Right lobe of liver (tissue), 4 donors: ENCODE measurements at regions not wholly inside any gene's neighbourhood (a gene's known extent, or its start where the extent isn't known, plus 50 kb on each side); places are given as distances from the start of the nearest gene placed in this dataset.

Source experiments
- POLR2A ChIP-seq: fragments of 450-650 bp; IDR thresholded peaks from one replicate; pipeline ENCODE4 v1.6.1; 2017; ENCODE audit warnings: antibody characterized with exemption, mild to moderate bottlenecking
- TF ChIP-seq, protein P1 (sequence below), 4 donors: fragments of 200-600 bp in 3 of 4; fragments of 450-650 bp in 1 of 4; IDR thresholded peaks; one replicate each; pipeline versions ENCODE4 v1.5.1 to v1.8.0; 2016 to 2022; ENCODE audit warnings: antibody characterized with exemption in 4 of 4, mild to moderate bottlenecking in 2 of 4
- donor health status: DM: no; HTN: no; CAD: no.
- donor health status: DM: no; HTN: no; CAD: no.
- donor health status: DM: no; HTN: yes; CAD: no.

DNA sequence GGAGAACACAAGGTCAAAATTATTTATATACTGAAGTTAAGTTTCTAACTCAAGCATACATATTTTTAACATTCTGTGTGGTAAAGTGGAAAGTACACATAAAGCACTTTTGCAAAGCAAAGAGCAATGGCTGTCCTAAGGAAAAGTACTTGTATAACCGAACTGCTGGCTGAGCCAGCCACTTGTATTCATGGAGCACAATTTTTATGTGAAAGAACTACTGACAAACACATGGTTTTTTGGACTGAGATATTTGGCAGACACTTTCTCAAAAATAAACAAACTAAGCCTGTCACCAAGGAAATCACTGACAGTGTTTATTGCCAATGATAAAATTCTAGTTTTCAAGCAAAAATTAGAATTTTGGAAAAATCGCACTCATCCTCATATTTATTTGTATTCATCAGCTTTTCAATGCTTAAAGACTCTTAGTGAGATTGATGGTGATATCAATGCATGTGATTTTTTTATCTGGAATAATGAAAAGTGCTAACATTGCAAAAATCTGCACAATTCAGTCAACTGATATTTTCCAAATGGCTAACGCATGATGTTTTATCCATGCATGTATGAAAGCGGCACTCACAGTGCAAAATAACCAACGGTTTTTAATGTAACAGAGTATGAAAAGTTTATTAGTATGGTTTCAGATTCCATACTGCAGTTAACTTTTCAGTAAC is 125.3 kb downstream of the IPO8 start:
- TF ChIP-seq, protein P1, sequence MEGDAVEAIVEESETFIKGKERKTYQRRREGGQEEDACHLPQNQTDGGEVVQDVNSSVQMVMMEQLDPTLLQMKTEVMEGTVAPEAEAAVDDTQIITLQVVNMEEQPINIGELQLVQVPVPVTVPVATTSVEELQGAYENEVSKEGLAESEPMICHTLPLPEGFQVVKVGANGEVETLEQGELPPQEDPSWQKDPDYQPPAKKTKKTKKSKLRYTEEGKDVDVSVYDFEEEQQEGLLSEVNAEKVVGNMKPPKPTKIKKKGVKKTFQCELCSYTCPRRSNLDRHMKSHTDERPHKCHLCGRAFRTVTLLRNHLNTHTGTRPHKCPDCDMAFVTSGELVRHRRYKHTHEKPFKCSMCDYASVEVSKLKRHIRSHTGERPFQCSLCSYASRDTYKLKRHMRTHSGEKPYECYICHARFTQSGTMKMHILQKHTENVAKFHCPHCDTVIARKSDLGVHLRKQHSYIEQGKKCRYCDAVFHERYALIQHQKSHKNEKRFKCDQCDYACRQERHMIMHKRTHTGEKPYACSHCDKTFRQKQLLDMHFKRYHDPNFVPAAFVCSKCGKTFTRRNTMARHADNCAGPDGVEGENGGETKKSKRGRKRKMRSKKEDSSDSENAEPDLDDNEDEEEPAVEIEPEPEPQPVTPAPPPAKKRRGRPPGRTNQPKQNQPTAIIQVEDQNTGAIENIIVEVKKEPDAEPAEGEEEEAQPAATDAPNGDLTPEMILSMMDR (IDR thresholded peaks at IDR 0.05) = no peak
- no peak for TF ChIP-seq POLR2A
